ENCODE measurements at regions not wholly inside any gene's neighbourhood (a gene's known extent, or its start where the extent isn't known, plus 50 kb on each side); places are given as distances from the start of the nearest gene placed in this dataset.

- no peak for DNase-seq (ENCODE audit: low read depth)
Observed at GRCh38 chr2:611519-611918, 65.7 kb downstream of the TMEM18 start.

DNA sequence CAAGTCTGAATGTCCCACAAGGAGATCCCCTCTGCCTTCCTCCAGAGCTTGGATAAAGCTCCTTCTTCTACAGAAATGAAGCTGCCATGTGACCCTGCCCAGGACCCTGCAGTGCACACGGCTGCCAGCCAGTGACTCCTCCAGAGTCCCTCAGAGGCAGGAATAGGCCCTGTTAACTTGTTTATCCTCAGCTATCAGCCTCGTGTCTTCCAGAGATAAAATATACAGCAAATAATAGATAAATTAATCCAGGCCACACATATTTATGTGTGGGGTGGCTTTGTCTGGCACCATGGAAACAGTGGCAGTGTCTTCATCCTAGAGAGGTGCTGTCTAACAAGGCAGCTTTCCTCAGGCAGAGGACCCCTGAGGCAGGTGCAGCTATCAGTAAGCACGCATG lies 66.7 kb downstream of the TMEM18 start:
- no peak for DNase-seq (ENCODE audit: low read depth)

DNA sequence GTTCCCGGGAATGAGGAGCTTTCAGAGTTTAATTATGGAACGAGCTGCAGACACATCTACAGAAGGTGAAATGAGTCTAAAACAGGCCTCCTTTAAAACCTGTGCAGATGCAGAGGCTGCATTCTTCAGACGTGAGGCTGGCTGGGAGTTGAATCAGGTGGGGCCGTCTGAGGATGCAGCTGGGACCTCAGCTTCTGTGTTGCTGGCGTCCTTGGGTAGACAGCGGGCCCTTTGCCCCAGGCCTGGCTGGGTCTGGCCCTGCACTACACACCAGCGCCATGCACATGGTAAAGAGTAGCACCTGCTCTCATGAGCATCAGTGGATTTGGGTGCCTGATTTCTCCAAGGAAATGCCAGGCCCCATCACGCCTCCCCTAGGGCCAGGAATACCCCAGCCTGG lies 67.3 kb downstream of the TMEM18 start:
- no peak for DNase-seq (ENCODE audit: low read depth)

DNA sequence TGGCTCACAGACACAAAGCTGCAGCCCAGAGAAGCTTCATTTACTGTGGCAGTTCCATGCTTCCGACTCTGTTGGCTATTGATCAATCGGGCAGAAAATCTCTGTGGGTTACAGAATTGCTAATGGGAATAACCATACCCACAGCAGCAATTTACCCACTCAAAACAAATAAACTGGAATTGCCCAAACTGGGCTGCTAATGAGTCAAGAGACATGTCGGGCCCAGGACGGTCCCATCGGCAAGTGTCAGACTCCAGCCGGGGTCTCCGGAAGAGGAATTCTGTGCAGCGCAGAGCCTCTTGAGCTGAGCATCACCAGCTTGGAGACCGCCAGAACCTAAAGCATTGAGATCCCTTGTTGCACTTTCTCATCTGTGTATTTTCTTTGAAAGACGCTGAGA lies 67.8 kb downstream of the TMEM18 start:
- no peak for DNase-seq (ENCODE audit: low read depth)

- DNase-seq (ENCODE audit: low read depth): no peak
Observed at GRCh38 chr2:608711-609110, 68.5 kb downstream of the TMEM18 start.

GRCh38 chr2:608297-608696 lies 68.9 kb downstream of the TMEM18 start:
- DNase-seq (ENCODE audit: low read depth): no peak

DNA sequence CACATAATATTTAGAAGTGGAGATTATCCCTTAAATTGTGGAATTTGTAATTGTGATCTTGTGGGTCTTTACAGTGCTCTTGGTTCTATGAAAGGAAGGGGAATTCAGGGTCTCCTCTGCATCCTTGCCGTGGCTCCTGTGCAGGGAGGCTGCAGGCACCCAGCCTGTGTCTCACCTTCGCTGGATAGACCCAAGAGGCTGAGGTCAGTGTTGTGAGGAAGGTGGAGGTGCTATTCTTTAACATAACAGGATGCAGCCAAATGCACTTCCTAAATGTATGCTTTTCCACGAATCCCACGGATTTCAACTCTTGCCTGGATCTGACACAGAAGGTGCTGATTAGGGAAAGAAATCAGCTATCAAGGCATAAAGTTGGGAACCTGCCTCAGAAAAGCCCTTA lies 69.5 kb downstream of the TMEM18 start:
- no peak for DNase-seq (ENCODE audit: low read depth)

GRCh38 chr2:607172-607571 lies 70.0 kb downstream of the TMEM18 start:
- no peak for DNase-seq (ENCODE audit: low read depth)

GRCh38 chr2:605674-606608 lies 71.3 kb downstream of the TMEM18 start:
- no peak for DNase-seq (ENCODE audit: low read depth)

- no peak for DNase-seq (ENCODE audit: low read depth)
Observed at GRCh38 chr2:604854-605524, 72.2 kb downstream of the TMEM18 start.

- DNase-seq (ENCODE audit: low read depth): no peak
Observed at GRCh38 chr2:604385-604784, 72.8 kb downstream of the TMEM18 start.

GRCh38 chr2:603869-604268 lies 73.3 kb downstream of the TMEM18 start:
- no peak for DNase-seq (ENCODE audit: low read depth)

DNA sequence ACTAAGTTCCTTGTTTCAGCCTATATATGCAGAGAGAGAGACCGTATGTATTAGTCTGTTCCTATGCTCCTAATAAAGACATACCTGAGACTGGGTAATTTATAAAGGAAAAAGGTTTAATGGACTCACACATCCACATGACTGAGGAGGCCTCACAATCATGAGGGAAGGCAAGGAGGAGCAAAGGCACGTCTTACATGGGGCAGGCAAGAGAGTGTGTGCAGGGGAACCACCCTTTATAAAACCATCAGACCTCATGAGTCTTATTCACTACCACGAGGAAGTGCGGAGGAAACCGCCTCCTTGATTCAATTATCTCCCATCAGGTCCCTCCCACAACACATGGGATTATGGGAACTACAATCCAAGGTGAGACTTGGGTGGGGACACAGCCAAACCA lies 73.8 kb downstream of the TMEM18 start:
- DNase-seq (ENCODE audit: low read depth): no peak

DNA sequence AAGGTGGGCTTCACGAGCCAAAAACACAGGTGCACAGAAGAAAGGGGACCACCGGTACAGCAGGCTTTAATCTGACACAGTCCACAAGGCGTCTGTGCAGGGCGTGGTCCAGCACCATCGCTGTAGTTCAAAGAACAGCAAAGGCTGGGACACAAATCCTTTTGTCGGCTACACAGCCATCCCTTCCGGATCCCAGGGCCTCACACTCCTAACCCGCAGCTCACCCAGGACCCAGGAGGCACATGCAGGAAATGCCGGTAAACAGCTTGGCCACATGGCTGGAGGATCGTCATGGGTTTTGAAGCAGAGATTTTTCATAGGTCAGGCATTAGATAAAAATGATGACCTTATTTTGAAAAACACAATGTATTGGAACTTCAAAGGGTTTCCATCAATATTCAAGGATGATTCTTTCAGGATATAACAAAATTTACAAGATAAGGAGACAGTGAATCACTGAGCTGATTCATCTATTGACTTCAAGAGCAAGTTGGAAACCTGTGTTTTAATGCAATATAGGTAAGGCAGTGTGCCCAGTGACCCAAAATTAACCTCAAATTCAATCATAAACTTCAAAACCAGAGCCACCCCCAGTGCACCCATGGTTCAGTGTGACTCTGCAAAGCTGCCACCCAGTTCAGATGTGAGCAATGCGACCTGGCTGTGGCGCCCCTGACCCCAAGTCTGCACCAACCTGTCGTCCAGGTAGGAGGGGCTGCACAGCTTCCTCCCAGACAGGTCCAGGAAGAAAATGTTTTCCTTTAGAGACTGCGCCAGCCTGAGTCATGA lies 74.4 kb downstream of the TMEM18 start:
- DNase-seq (ENCODE audit: low read depth): no peak

- DNase-seq (ENCODE audit: low read depth): no peak
Observed at GRCh38 chr2:601806-602455, 75.3 kb downstream of the TMEM18 start.

DNA sequence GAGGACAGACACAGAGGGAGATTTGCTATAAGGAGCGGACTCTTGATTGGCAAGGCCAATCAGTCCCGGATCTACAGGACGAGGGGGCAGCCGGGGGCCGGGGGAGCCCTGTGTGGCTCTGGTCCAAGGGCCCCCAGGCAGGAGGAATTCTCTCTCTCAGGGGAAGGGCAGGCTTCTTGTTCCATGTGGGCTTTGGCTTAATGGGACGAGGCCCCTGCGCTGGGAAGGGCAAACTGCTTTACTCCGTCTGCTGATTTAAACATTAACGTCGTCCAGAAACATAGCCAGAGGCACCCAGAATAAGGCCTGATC lies 75.9 kb downstream of the TMEM18 start:
- DNase-seq (ENCODE audit: low read depth): no peak

DNA sequence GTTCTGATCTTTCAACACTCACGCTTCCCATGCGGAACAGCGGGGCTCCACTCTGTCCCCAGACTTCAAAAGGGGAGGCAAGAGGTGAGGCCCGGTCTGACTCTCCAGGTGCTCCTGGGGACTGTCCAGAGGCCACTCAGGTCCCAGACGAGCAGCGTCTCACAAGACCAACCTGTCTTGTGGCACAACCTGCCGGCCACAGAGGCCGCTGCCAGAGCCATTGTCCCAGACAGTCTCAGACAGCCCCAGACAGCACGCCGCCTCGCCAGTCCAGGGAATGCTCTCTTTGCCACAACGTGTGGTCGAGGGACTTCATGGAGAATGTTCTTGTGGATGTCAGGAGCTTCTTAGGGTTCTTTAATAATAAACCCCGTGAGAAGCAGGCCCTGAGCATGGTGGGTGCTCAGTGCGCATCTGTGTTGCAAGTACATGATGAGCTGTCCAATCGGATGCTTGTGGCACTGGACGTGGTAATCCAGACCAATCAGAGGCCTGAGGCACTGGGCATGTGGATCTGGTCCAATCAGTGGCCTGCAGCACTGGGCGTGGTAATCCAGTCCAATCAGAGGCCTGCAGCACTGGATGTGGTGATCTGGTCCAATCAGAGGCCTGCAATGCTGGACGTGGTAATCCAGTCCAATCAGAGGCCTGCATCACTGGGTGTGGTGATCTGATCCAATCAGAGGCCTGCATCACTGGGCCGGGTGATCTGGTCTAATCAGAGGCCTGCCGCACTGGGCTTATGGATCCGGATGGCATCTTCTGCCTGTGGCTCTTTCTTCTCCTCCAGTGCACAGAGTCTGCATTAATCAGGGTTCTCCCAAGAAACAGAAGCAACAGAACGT lies 76.4 kb downstream of the TMEM18 start:
- no peak for DNase-seq (ENCODE audit: low read depth)

GRCh38 chr2:599601-600000 lies 77.6 kb downstream of the TMEM18 start:
- no peak for DNase-seq (ENCODE audit: low read depth)

DNA sequence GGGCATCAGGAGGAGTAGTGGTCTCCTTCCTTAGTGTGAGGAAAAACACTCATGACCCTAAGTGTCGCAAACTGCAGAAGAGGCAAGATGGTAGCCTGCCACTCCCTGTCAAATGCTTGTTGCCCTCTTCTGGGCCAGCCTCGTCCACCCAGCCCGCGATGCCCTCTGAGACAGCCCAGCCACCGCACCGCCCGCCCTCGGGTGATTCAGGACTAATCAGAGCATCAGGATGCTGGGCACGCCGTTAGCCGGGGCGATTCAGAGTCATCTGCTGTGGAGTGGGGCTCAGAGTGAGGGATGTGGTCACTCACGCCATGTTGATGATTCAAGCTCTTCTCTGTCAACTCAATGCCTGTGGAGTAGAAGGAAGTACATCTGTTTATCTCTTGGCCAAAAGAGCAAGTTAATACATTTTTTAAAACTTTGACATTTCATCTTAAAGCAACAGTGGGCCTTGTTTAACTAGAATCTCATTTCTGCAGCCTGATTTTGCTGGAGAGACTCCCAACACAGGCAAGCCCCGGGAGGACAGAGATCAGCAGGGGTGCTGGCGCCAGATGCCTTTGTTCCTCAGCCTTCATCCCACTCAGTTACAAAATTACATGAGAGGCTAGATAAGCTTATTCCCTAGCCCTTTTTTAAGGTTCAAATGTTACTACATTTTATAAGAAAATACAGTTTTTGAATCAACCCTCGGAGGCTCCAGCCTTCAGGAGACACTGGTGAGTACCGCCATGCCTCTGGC lies 79.0 kb downstream of the TMEM18 start:
- DNase-seq (ENCODE audit: low read depth): no peak

DNA sequence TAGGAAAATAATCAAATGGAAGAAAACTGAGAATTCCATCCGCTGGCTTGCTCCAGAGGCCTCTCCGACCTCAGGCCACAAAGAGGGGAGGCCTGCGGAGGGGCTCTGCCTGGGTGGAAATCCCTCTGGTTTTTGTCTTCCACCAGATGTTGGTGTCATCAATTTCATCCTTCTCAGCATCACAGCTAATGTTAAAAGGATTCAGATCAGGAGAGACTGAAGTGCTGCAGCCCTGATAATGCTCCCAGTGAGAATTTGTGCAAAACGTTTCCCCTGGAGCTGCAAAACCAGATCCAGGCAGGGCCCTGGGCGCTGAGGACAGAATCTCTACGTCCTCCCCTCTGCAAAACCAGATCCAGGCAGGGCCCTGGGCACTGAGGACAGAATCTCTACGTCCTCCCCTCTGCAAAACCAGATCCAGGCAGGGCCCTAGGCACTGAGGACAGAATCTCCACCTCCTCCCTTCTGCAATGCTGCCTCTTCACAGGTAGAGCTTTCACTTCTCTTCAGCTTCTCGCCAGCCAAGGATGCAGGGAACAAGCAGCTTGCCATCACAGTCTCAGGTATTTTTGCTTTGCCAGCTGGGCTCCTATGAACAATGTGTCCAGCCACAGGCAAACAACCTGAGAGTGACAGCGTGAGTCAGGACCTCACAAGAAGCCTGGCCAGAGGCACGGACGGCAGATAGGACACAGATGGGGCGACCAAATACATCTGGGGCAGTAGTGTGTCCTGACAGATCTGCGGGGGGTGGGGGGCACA lies 81.2 kb downstream of the TMEM18 start:
- no peak for DNase-seq (ENCODE audit: low read depth)

All from stimulated activated CD8-positive, alpha-beta memory T cell treated with anti-CD3 and anti-CD28 coated beads, Interleukin-4, amount 100 ng/mL, for 24 hours (primary cell).